H9 (cell line): ENCODE measurements at regions not wholly inside any gene's neighbourhood (a gene's known extent, or its start where the extent isn't known, plus 50 kb on each side); places are given as distances from the start of the nearest gene placed in this dataset.

Experiments used
- DNase-seq: peaks from one replicate; pipeline ENCODE4 v3.0.0-alpha.2; 2017
- H2AFZ ChIP-seq: one replicate; pipeline ENCODE4 v1.6.1; 2013; ENCODE audit warnings: mild to moderate bottlenecking, low read length, control low read depth, moderate library complexity
- H2AK5ac ChIP-seq: 2 replicates; pipeline ENCODE4 v1.6.1; 2013; ENCODE audit warnings: low read length, control low read depth, mixed read lengths; ENCODE audit not compliant: insufficient read length
- H2BK120ac ChIP-seq: one replicate; pipeline ENCODE4 v1.6.1; 2013; ENCODE audit warnings: low read depth, mild to moderate bottlenecking, low read length, control low read depth, inconsistent platforms; ENCODE audit not compliant: poor library complexity, severe bottlenecking
- H2BK12ac ChIP-seq: 2 replicates; pipeline ENCODE4 v1.6.1; 2013; ENCODE audit warnings: low read length, control low read depth, mixed read lengths, low read depth; ENCODE audit not compliant: insufficient read length
- H2BK15ac ChIP-seq: 2 replicates; pipeline ENCODE4 v1.6.1; 2013; ENCODE audit warnings: low read depth, low read length, control low read depth
- H2BK20ac ChIP-seq: one replicate; pipeline ENCODE4 v1.6.1; 2013; ENCODE audit warnings: low read depth, mild to moderate bottlenecking, low read length, control low read depth, inconsistent platforms; ENCODE audit not compliant: poor library complexity, severe bottlenecking
- H2BK5ac ChIP-seq: 2 replicates; pipeline ENCODE4 v1.6.1; 2013; ENCODE audit warnings: low read length, control low read depth, mixed read lengths; ENCODE audit not compliant: insufficient read length
- H3K14ac ChIP-seq: 2 replicates; pipeline ENCODE4 v1.6.1; 2013; ENCODE audit warnings: low read length, control low read depth; ENCODE audit not compliant: insufficient read depth
- H3K18ac ChIP-seq: 2 replicates; pipeline ENCODE4 v1.6.1; 2013; ENCODE audit warnings: low read depth, mild to moderate bottlenecking, mixed read lengths, low read length, control low read depth; ENCODE audit not compliant: insufficient read length
- H3K23ac ChIP-seq: 2 replicates; pipeline ENCODE4 v1.6.1; 2013; ENCODE audit warnings: low read length, control low read depth, mixed read lengths, low read depth; ENCODE audit not compliant: insufficient read length
- H3K23me2 ChIP-seq: 2 replicates; pipeline ENCODE4 v1.6.1; 2013; ENCODE audit warnings: low read depth, mild to moderate bottlenecking, mixed read lengths, low read length, control low read depth; ENCODE audit not compliant: insufficient read length, poor library complexity, severe bottlenecking
- H3K27ac ChIP-seq: 2 replicates; pipeline ENCODE4 v1.5.1; 2013; ENCODE audit warnings: low read length, control low read depth, mixed read lengths, low read depth; ENCODE audit not compliant: insufficient read length
- H3K27me3 ChIP-seq: 2 replicates; pipeline ENCODE4 v1.6.1; 2013; ENCODE audit warnings: low read length, control low read depth, inconsistent platforms; ENCODE audit not compliant: insufficient read depth
- H3K4ac ChIP-seq: 2 replicates; pipeline ENCODE4 v1.6.1; 2013; ENCODE audit warnings: low read depth, mild to moderate bottlenecking, control low read depth, inconsistent platforms, low read length, moderate library complexity
- H3K4me1 ChIP-seq: 2 replicates; pipeline ENCODE4 v1.6.1; 2013; ENCODE audit warnings: low read length, control low read depth, inconsistent platforms; ENCODE audit not compliant: insufficient read depth
- H3K4me2 ChIP-seq: 2 replicates; pipeline ENCODE4 v1.6.1; 2013; ENCODE audit warnings: low read length, control low read depth, mixed read lengths; ENCODE audit not compliant: insufficient read length, insufficient read depth
- H3K56ac ChIP-seq: 2 replicates; pipeline ENCODE4 v1.6.1; 2013; ENCODE audit warnings: low read depth, mild to moderate bottlenecking, mixed read lengths, low read length, control low read depth; ENCODE audit not compliant: insufficient read length
- H3K79me1 ChIP-seq: 2 replicates; pipeline ENCODE4 v1.6.1; 2013; ENCODE audit warnings: low read depth, mild to moderate bottlenecking, moderate library complexity, low read length, control low read depth, inconsistent platforms; ENCODE audit not compliant: insufficient read depth, poor library complexity, severe bottlenecking
- H3K79me2 ChIP-seq: 2 replicates; pipeline ENCODE4 v1.6.1; 2013; ENCODE audit warnings: low read length, control low read depth, inconsistent platforms; ENCODE audit not compliant: insufficient read depth
- H3K9ac ChIP-seq: 2 replicates; pipeline ENCODE4 v1.6.1; 2013; ENCODE audit warnings: low read length, control low read depth, mixed read lengths; ENCODE audit not compliant: insufficient read length; ENCODE audit errors: extremely low read depth
- H3K9me3 ChIP-seq: one replicate; pipeline ENCODE4 v1.6.1; 2013; ENCODE audit warnings: low read depth, low read length, inconsistent platforms; ENCODE audit not compliant: control insufficient read depth
- H3T11ph ChIP-seq: one replicate; pipeline ENCODE4 v1.6.1; 2013; ENCODE audit warnings: mild to moderate bottlenecking, low read length, control low read depth, inconsistent platforms
- H4K20me1 ChIP-seq: one replicate; pipeline ENCODE4 v1.6.1; 2013; ENCODE audit not compliant: control insufficient read depth, insufficient read length, insufficient read depth
- H4K5ac ChIP-seq: 2 replicates; pipeline ENCODE4 v1.6.1; 2013; ENCODE audit warnings: low read depth, mild to moderate bottlenecking, mixed read lengths, low read length, control low read depth; ENCODE audit not compliant: insufficient read length
- H4K8ac ChIP-seq: replicated peaks from 2 replicates; pipeline ENCODE4 v1.6.1; 2013; ENCODE audit warnings: low read length, control low read depth, mixed read lengths, low read depth; ENCODE audit not compliant: insufficient read length
- H4K91ac ChIP-seq: 2 replicates; pipeline ENCODE4 v1.6.1; 2013; ENCODE audit warnings: low read depth, mild to moderate bottlenecking, moderate library complexity, mixed read lengths, low read length, control low read depth; ENCODE audit not compliant: insufficient read length
- H3K27ac Mint-ChIP-seq, 3 experiments: 2 replicates in 2 of 3; 3 replicates in 1 of 3; pipeline ENCODE4 v1.8.0; 2020 to 2021; ENCODE audit warnings: mixed read lengths in 3 of 3, mild to moderate bottlenecking in 1 of 3, moderate library complexity in 1 of 3
- H3K27me3 Mint-ChIP-seq: 2 replicates; pipeline ENCODE4 v1.8.0; 2021; ENCODE audit warnings: low read depth, mild to moderate bottlenecking, moderate library complexity, mixed read lengths
- H3K36me3 Mint-ChIP-seq, 3 experiments: 2 replicates in 2 of 3; 3 replicates in 1 of 3; pipeline ENCODE4 v1.8.0; 2020 to 2021; ENCODE audit warnings: low read depth in 3 of 3, mixed read lengths in 3 of 3; ENCODE audit not compliant: insufficient read depth in 1 of 3
- H3K4me1 Mint-ChIP-seq, 2 experiments: 2 replicates each; pipeline ENCODE4 v1.8.0; 2020; ENCODE audit warnings: mixed read lengths in 2 of 2
- H3K4me3 Mint-ChIP-seq, 2 experiments: 2 replicates in 1 of 2; 3 replicates in 1 of 2; pipeline ENCODE4 v1.8.0; 2020 to 2021; ENCODE audit warnings: mild to moderate bottlenecking in 2 of 2, mixed read lengths in 2 of 2, moderate library complexity in 1 of 2
- H3K9me3 Mint-ChIP-seq, 2 experiments: 2 replicates in 1 of 2; 3 replicates in 1 of 2; pipeline ENCODE4 v1.8.0; 2020; ENCODE audit warnings: mild to moderate bottlenecking in 2 of 2, mixed read lengths in 2 of 2, moderate library complexity in 1 of 2
- CTCF ChIP-seq: fragments of 200-600 bp; sonication (generic); conservative IDR thresholded peaks from 3 replicates; pipeline ENCODE4 v1.8.0; 2021; ENCODE audit warnings: antibody characterized with exemption, mild to moderate bottlenecking
- WGBS: extraction: QIAGEN DNeasy Blood & Tissue Kit; methylation state at CpG from one replicate; pipeline ENCODE4 v1.1.7; 2013; ENCODE audit warnings: missing lambda C conversion rate, low lambda C conversion rate, mixed read lengths; ENCODE audit not compliant: insufficient read length; ENCODE audit errors: extremely low coverage; 5-methylcytosine and 5-hydroxymethylcytosine counted together

DNA sequence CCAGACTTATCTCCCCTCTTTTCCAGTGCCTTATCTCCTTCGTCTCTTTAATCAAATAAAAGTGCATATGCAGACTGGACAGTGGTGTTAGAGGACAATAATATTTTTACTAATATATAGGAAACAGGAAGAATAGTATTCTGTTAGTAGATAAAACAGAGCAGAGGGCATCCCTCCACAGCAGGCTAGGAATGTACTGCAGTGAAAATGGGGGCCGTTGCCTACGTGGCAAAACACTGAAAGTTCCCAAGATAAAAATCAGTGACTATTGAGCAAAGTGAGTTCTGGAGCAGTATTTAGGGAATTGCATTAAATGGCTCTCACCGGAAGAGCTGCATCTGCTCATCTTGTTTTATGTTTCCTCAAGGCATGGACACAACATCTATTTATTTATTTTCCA lies 435.0 kb downstream of the CNTN6 start:
- Histone ChIP-seq H3K56ac (no peak overlapping the region), H3K14ac (no peak overlapping the region), H2AK5ac (no peak overlapping the region), H4K8ac (no peak overlapping the region), H3K9ac (no peak overlapping the region), H4K20me1 (no peaks in the 10 kb centered on the region), H3K4me2 (no peak overlapping the region), H2BK15ac (no peak overlapping the region), H2BK5ac (no peak overlapping the region), H3K27ac (no peak overlapping the region), H3K4ac (no peak overlapping the region), H4K5ac (no peak overlapping the region), H3K79me1 (no peaks in the 10 kb centered on the region), H3K18ac (no peak overlapping the region), H2AFZ (no peak overlapping the region), H3K9me3 (no peaks in the 10 kb centered on the region), H2BK12ac (no peak overlapping the region), H2BK20ac (no peak overlapping the region), H3T11ph (no peak overlapping the region), H3K79me2 (no peaks in the 10 kb centered on the region), H3K4me1 (no peaks in the 10 kb centered on the region), H4K91ac (no peak overlapping the region), H3K23me2 (no peaks in the 10 kb centered on the region), H3K23ac (no peak overlapping the region), H3K27me3 (no peaks in the 10 kb centered on the region), H2BK120ac (no peak overlapping the region)
- H3K27me3 Mint-ChIP-seq: no peaks in the 10 kb centered on the region
- H3K36me3 Mint-ChIP-seq: no peaks in the 10 kb centered on the region
- H3K27ac Mint-ChIP-seq: no peak overlapping the region
- no peak overlapping the region for H3K4me3 Mint-ChIP-seq
- H3K4me1 Mint-ChIP-seq: peaks cover 0 to 3% of the 10 kb centered on the region in 2 experiments; a peak in 1 of 4 replicates
- WGBS: no CpG with 5 or more reads among the region's 4 CpGs
- DNase-seq: no peak
- no peak for TF ChIP-seq CTCF
- H3K9me3 Mint-ChIP-seq: no peaks in the 10 kb centered on the region; a peak in 1 of 5 replicates
